GM21423 (cell line): ENCODE measurements at regions not wholly inside any gene's neighbourhood (a gene's known extent, or its start where the extent isn't known, plus 50 kb on each side); places are given as distances from the start of the nearest gene placed in this dataset.

Experiments
- ATAC-seq: cut with Tn5 transposase; IDR thresholded peaks from one replicate; pipeline ENCODE4 v1.9.1; 2021; ENCODE audit warnings: mild to moderate bottlenecking, moderate library complexity; ENCODE audit not compliant: unreplicated experiment

- ATAC-seq: no peak
Observed at GRCh38 chr6:54632984-54633565, 213.5 kb upstream of the FAM83B start.

- ATAC-seq: no peak
Observed at GRCh38 chr6:54633601-54634000, 213.0 kb upstream of the FAM83B start.

GRCh38 chr6:54640911-54641310, 205.7 kb upstream of the FAM83B start:
- ATAC-seq: no peak

GRCh38 chr6:54646069-54646950, 200.3 kb upstream of the FAM83B start:
- ATAC-seq: no peak

- ATAC-seq: no peak
Observed at GRCh38 chr6:54646951-54647664, 199.5 kb upstream of the FAM83B start.

GRCh38 chr6:54654381-54654780, 192.2 kb upstream of the FAM83B start:
- no peak for ATAC-seq

- no peak for ATAC-seq
Observed at GRCh38 chr6:54655162-54655561, 191.4 kb upstream of the FAM83B start.

GRCh38 chr6:54665278-54665677, 181.3 kb upstream of the FAM83B start:
- no peak for ATAC-seq

- ATAC-seq: no peak
Observed at GRCh38 chr6:54680531-54680930, 166.0 kb upstream of the FAM83B start.

- no peak for ATAC-seq
Observed at GRCh38 chr6:54681267-54681666, 165.3 kb upstream of the FAM83B start.

GRCh38 chr6:54681987-54682386, 164.6 kb upstream of the FAM83B start:
- ATAC-seq: no peak

GRCh38 chr6:54689620-54690019, 157.0 kb upstream of the FAM83B start:
- no peak for ATAC-seq

GRCh38 chr6:54690596-54690995, 156.0 kb upstream of the FAM83B start:
- no peak for ATAC-seq

GRCh38 chr6:54694928-54695532, 151.5 kb upstream of the FAM83B start:
- no peak for ATAC-seq

- no peak for ATAC-seq
Observed at GRCh38 chr6:54695815-54696214, 150.8 kb upstream of the FAM83B start.

- ATAC-seq: no peak
Observed at GRCh38 chr6:54697424-54697823, 149.1 kb upstream of the FAM83B start.

- ATAC-seq: peak; percentile 60
Observed at GRCh38 chr6:54698974-54699373, 147.6 kb upstream of the FAM83B start.

- ATAC-seq: no peak
Observed at GRCh38 chr6:54700158-54700557, 146.4 kb upstream of the FAM83B start.

- ATAC-seq: no peak
Observed at GRCh38 chr6:54702772-54703171, 143.8 kb upstream of the FAM83B start.

GRCh38 chr6:54706391-54706790, 140.2 kb upstream of the FAM83B start:
- no peak for ATAC-seq

- no peak for ATAC-seq
Observed at GRCh38 chr6:54706844-54707605, 139.5 kb upstream of the FAM83B start.
